Muscle layer of colon (tissue), 2 donors: ENCODE measurements at regions not wholly inside any gene's neighbourhood (a gene's known extent, or its start where the extent isn't known, plus 50 kb on each side); places are given as distances from the start of the nearest gene placed in this dataset.

Source experiments
- H3K27ac ChIP-seq: one replicate; pipeline ENCODE4 v1.7.0; 2013; ENCODE audit warnings: low read depth, mild to moderate bottlenecking, low read length, moderate library complexity
- H3K27me3 ChIP-seq, 2 donors: one replicate each; pipeline ENCODE4 v1.7.0; 2013; ENCODE audit warnings: low read length in 2 of 2, mild to moderate bottlenecking in 2 of 2; ENCODE audit not compliant: insufficient read depth in 2 of 2, control insufficient read depth in 1 of 2
- H3K36me3 ChIP-seq: one replicate; pipeline ENCODE4 v1.7.0; 2013; ENCODE audit warnings: mild to moderate bottlenecking, low read length; ENCODE audit not compliant: insufficient read depth
- H3K4me1 ChIP-seq: one replicate; pipeline ENCODE4 v1.7.0; 2013; ENCODE audit warnings: mild to moderate bottlenecking, low read length; ENCODE audit not compliant: insufficient read depth
- H3K4me3 ChIP-seq, 2 donors: one replicate each; pipeline ENCODE4 v1.7.0; 2013; ENCODE audit warnings: low read length in 2 of 2, low read depth in 1 of 2, mild to moderate bottlenecking in 1 of 2, moderate library complexity in 1 of 2
- H3K9ac ChIP-seq: one replicate; pipeline ENCODE4 v1.7.0; 2013; ENCODE audit warnings: low read length
- H3K9me3 ChIP-seq: one replicate; pipeline ENCODE4 v1.7.0; 2013; ENCODE audit warnings: mild to moderate bottlenecking, low read length
- donor health status: abdominal sarcoma.
- donor health status: Adenocarcinoma of cecum.

DNA sequence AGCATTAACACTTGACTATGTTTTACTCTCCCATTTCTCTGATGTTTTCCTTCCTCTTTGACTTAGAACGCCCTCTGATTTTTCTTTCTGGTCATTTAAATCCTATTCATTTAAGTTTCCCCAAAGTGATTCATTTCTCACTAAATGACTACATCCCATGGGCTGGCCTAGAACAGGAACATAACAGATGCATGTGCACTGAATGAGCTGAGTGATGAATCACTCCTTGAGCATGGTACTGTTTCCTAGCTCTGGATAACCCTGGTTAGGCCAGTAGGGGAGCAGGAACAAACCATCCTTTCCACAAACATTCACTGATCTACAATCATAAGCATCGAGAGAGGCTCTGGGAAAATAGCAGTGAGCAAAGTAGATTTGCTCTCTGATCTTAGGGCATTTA lies 221.9 kb upstream of the SETBP1 start:
- H3K9me3 ChIP-seq = no peaks in the 10 kb centered on the region
- H3K27me3 ChIP-seq = no peaks in the 10 kb centered on the region
- no peaks in the 10 kb centered on the region for H3K36me3 ChIP-seq
- H3K4me1 ChIP-seq = no peaks in the 10 kb centered on the region
- no peak overlapping the region for H3K9ac ChIP-seq
- no peak overlapping the region for H3K27ac ChIP-seq
- no peak overlapping the region for H3K4me3 ChIP-seq

DNA sequence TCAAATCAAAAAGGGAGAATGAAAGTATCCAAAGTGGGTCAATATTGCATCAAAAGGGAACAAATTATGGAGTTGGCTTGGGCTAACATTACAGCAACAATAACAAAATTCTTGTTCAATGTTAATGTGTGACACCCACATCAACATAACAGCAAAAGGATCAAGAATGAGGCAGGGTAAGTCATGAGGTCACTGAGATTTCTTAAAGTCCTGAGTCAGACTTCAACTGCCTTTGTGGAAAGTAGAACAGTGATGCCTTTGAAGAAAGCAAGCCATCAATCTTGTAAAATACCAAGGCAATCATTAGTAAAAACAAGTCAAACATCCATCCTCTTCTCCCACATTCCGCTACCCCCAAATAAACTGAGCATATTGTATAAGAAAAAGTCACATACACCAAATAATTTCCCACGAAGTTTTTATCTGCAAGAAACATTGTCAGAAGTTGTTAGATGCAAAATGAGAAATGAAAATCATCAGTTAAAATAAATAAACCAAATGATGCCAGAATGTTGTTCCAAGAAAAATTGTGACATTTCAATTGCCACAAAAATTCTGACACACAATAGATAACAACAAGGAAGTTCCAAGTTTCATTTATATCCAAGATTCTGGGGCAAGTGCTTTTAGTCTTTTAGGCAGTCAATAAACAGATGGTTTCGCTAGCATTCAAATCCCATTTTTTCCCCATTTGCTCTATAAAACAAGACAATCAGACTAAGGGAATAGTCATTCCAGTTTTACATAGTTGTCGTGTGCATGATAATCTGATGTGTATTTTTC lies 216.1 kb upstream of the SETBP1 start:
- Histone ChIP-seq H3K27ac (no peak overlapping the region), H3K36me3 (no peaks in the 10 kb centered on the region), H3K4me1 (peaks cover 12% of the 10 kb centered on the region), H3K9me3 (no peaks in the 10 kb centered on the region), H3K27me3 (no peaks in the 10 kb centered on the region), H3K9ac (no peak overlapping the region), H3K4me3 (no peak overlapping the region)

- H3K36me3 ChIP-seq = no peaks in the 10 kb centered on the region
- H3K9me3 ChIP-seq = no peaks in the 10 kb centered on the region
- no peak overlapping the region for H3K27ac ChIP-seq
- H3K9ac ChIP-seq = no peak overlapping the region
- H3K27me3 ChIP-seq = no peaks in the 10 kb centered on the region
- H3K4me1 ChIP-seq = peaks cover 12% of the 10 kb centered on the region
- H3K4me3 ChIP-seq = no peak overlapping the region
Measured at GRCh38 chr18:44465381-44465841, 215.3 kb upstream of the SETBP1 start.

GRCh38 chr18:44466997-44467396 lies 213.7 kb upstream of the SETBP1 start:
- no peak overlapping the region for H3K27ac ChIP-seq
- H3K9me3 ChIP-seq = no peaks in the 10 kb centered on the region
- H3K9ac ChIP-seq = no peak overlapping the region
- H3K27me3 ChIP-seq = no peaks in the 10 kb centered on the region
- no peak overlapping the region for H3K4me3 ChIP-seq
- peaks cover 12% of the 10 kb centered on the region for H3K4me1 ChIP-seq
- no peaks in the 10 kb centered on the region for H3K36me3 ChIP-seq

- no peak overlapping the region for H3K4me3 ChIP-seq
- H3K36me3 ChIP-seq = no peaks in the 10 kb centered on the region
- no peaks in the 10 kb centered on the region for H3K9me3 ChIP-seq
- H3K4me1 ChIP-seq = peaks cover 12% of the 10 kb centered on the region
- H3K27me3 ChIP-seq = no peaks in the 10 kb centered on the region
- no peak overlapping the region for H3K9ac ChIP-seq
- no peak overlapping the region for H3K27ac ChIP-seq
Measured at GRCh38 chr18:44467718-44468117, 213.0 kb upstream of the SETBP1 start.

- H3K9me3 ChIP-seq = no peaks in the 10 kb centered on the region
- H3K36me3 ChIP-seq = no peaks in the 10 kb centered on the region
- H3K4me1 ChIP-seq = no peaks in the 10 kb centered on the region
- H3K27ac ChIP-seq = no peak overlapping the region
- no peaks in the 10 kb centered on the region for H3K27me3 ChIP-seq
- H3K4me3 ChIP-seq = no peak overlapping the region
- H3K9ac ChIP-seq = no peak overlapping the region
Measured at GRCh38 chr18:44473394-44474066, 207.2 kb upstream of the SETBP1 start.

GRCh38 chr18:44474067-44474411 lies 206.6 kb upstream of the SETBP1 start:
- H3K27me3 ChIP-seq = no peaks in the 10 kb centered on the region
- H3K9me3 ChIP-seq = no peaks in the 10 kb centered on the region
- no peaks in the 10 kb centered on the region for H3K36me3 ChIP-seq
- no peak overlapping the region for H3K9ac ChIP-seq
- H3K4me1 ChIP-seq = no peaks in the 10 kb centered on the region
- no peak overlapping the region for H3K4me3 ChIP-seq
- H3K27ac ChIP-seq = no peak overlapping the region

DNA sequence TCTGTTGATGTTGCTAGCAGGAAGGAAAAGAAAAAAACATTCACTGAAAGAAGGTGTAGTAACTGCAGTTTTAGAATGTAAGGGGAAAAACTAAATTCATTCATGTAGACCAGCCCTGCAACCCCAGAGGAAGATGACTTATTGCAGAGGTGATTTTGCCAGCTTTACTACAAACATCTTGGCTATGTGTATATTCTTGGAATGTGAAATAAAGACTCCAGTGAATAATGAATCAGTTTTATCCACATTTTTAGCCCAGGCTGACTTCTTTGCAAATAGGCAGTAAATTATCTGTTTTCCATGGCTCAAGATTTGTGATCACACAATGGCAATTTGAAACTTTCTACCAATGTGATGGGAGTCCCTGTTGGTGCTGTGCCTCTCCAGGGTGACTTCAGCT lies 206.1 kb upstream of the SETBP1 start:
- Histone ChIP-seq H3K27me3 (no peaks in the 10 kb centered on the region), H3K27ac (no peak overlapping the region), H3K4me3 (no peak overlapping the region), H3K9me3 (no peaks in the 10 kb centered on the region), H3K4me1 (no peaks in the 10 kb centered on the region), H3K36me3 (no peaks in the 10 kb centered on the region), H3K9ac (no peak overlapping the region)

DNA sequence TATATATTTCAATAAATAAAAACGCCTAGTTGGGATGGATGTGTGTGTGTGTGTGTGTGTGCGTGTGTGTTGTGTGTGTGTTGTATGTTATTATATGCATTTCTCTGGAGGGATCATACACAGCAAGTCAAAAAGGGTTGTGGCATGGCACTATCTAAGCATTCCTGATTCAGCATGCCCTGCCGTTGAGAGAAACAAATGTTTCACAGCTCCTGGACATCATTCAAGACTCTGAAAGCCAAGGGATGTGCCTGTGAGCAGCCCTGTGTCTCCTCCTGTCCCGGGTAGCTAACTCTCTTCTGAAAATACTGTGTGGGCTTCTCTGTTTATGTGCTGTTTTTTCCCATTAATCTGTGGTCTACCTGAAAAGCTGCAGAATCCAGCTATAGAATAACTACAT lies 197.9 kb upstream of the SETBP1 start:
- no peaks in the 10 kb centered on the region for H3K27me3 ChIP-seq
- H3K9me3 ChIP-seq = no peaks in the 10 kb centered on the region
- peaks cover 11% of the 10 kb centered on the region for H3K4me1 ChIP-seq
- no peak overlapping the region for H3K9ac ChIP-seq
- H3K4me3 ChIP-seq = no peak overlapping the region
- H3K27ac ChIP-seq = no peak overlapping the region
- H3K36me3 ChIP-seq = no peaks in the 10 kb centered on the region

DNA sequence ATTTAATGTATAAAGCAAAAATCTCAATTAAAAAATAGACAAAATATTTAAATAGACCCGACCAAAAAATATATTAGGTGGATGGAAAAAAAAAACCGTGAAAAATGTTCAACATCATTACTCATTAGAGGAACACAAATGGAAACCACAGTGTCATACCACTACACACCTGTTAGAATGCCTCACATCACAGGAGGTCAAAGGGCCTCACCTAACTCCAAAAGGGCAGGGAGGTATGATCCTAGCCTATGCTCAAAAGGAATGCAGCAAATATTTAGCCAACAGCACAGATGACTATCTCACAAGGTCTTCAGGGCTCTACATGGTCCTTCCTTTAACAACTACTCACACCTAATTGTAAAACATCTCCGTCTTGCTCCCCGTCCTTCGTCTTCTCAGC lies 185.5 kb upstream of the SETBP1 start:
- no peaks in the 10 kb centered on the region for H3K36me3 ChIP-seq
- H3K9me3 ChIP-seq = no peaks in the 10 kb centered on the region
- peaks cover 26% of the 10 kb centered on the region for H3K4me1 ChIP-seq
- H3K27me3 ChIP-seq = no peaks in the 10 kb centered on the region
- H3K4me3 ChIP-seq = no peak overlapping the region
- H3K9ac ChIP-seq = no peak overlapping the region
- no peak overlapping the region for H3K27ac ChIP-seq

GRCh38 chr18:44497311-44497710 lies 183.4 kb upstream of the SETBP1 start:
- Histone ChIP-seq H3K27me3 (no peaks in the 10 kb centered on the region), H3K36me3 (no peaks in the 10 kb centered on the region), H3K9ac (no peak overlapping the region), H3K4me3 (no peak overlapping the region), H3K9me3 (no peaks in the 10 kb centered on the region), H3K27ac (peak overlapping the region; percentile 41), H3K4me1 (peaks cover 26% of the 10 kb centered on the region)
